Stimulated activated CD4-positive, alpha-beta T cell treated with anti-CD3 and anti-CD28 coated beads, Interleukin-2, amount 100 ng/mL, for 24 hours (primary cell): ENCODE measurements at regions not wholly inside any gene's neighbourhood (a gene's known extent, or its start where the extent isn't known, plus 50 kb on each side); places are given as distances from the start of the nearest gene placed in this dataset.
"Not testable (repeated sequence)": the region's sequence is repeated elsewhere in the genome, so short reads cannot be mapped to it uniquely, and the experiment has no call there.

ENCODE experiments used
- DNase-seq, 2 donors: peaks; one replicate each; pipeline ENCODE4 v3.0.0-alpha.2; 2020

- no peak for DNase-seq
Observed at GRCh38 chr2:216951171-216951570, 91.3 kb upstream of the TNP1 start.

DNA sequence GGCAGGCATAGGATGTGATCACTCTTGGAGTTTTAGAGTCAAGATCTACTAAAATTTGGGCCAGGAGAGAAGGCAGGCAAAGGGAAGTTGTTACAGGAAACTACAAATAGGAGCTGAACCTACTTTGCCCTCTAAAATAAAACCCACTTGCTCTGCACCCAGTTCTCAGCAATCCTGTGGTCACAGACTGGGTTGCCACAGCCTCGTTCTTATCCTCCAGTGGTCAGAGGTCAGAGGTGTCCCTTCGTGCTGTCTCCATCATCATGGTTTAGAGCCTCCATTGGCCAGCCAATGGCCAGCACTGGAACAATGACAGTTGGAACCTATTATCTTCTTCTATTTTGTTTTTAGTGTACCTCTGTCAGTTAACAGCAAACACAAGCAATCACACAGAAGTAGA, 90.7 kb upstream of the TNP1 start:
- DNase-seq, result no peak

- DNase-seq, result no peak
Observed at GRCh38 chr2:216949700-216950413, 90.0 kb upstream of the TNP1 start.

- DNase-seq, result no peak
Observed at GRCh38 chr2:216947055-216947454, 87.2 kb upstream of the TNP1 start.

DNA sequence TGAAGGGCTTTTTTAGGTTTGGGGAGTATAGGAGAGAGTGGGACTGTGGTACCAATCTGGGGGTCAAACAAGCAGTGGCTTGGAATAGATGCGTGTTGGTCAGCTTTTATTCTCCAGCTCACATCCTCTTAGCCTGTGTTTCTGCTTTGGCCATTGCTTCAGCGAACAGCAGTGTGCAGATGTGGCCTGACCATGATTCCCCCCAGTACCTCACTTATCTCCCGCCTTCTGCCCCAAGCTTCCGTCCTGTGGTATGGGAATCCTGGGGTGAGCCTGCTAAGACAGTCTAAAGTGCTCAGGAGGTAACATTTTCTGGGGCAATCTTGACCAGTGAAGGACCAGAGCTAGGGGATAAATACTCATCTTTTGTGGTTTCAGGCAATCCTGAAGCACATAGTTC, 84.9 kb upstream of the TNP1 start:
- DNase-seq, result no peak

GRCh38 chr2:216943109-216943508, 83.2 kb upstream of the TNP1 start:
- DNase-seq, result no peak

- DNase-seq, result no peak
Observed at GRCh38 chr2:216942465-216942864, 82.6 kb upstream of the TNP1 start.

- no peak for DNase-seq
Observed at GRCh38 chr2:216942016-216942415, 82.2 kb upstream of the TNP1 start.

DNA sequence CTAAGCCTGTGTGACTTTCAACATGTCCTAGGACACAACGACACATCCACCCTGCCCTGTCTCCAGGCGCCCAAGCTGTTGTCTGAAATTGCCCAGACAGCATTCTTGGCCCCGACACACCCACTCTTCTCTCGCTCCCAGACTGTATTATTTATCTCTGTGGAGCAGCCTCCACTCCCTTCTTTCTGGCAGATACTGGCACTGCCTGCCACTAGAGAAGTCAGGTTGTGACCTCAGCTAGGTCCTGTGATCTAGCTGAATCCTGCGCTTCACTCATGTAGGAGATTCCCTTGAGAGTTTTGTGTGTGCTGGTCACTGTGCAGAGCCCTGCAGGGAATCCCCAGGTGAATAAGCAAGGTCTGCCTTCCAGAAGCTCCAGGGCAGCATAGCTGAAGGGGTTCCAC, 77.1 kb upstream of the TNP1 start:
- DNase-seq, result no peak

GRCh38 chr2:216934623-216935022, 74.8 kb upstream of the TNP1 start:
- DNase-seq, result no peak

- no peak for DNase-seq
Observed at GRCh38 chr2:216934151-216934550, 74.3 kb upstream of the TNP1 start.

- no peak for DNase-seq
Observed at GRCh38 chr2:216932863-216933548, 73.1 kb upstream of the TNP1 start.

- DNase-seq, result no peak
Observed at GRCh38 chr2:216932113-216932862, 72.4 kb upstream of the TNP1 start.

GRCh38 chr2:216930716-216931115, 70.9 kb upstream of the TNP1 start:
- DNase-seq, result no peak

GRCh38 chr2:216929338-216929737, 69.5 kb upstream of the TNP1 start:
- not testable (repeated sequence) for DNase-seq

- DNase-seq, result no peak
Observed at GRCh38 chr2:216927163-216927562, 67.3 kb upstream of the TNP1 start.

GRCh38 chr2:216925636-216926366, 65.9 kb upstream of the TNP1 start:
- no peak for DNase-seq

DNA sequence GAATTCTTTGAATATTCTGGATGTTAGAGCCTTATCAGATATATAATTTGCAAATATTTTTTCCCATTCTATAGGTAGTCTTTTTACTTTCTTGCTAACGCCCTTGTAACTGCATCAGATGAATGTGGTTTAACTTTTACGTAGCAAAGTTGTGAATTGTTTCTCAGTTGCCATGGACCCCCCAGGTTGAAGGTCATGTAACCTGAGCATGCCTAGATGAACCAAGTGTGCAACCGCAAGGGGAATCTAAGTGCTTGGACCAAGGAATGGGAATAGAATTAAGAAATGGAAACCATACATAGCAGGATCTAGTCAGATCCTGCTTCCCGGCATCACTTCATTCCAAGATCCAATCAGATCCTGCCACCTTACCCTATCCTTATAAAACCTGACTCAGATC, 65.1 kb upstream of the TNP1 start:
- DNase-seq, result no peak

GRCh38 chr2:216923706-216924105, 63.8 kb upstream of the TNP1 start:
- DNase-seq, result no peak

- no peak for DNase-seq
Observed at GRCh38 chr2:216922175-216922780, 62.4 kb upstream of the TNP1 start.

DNA sequence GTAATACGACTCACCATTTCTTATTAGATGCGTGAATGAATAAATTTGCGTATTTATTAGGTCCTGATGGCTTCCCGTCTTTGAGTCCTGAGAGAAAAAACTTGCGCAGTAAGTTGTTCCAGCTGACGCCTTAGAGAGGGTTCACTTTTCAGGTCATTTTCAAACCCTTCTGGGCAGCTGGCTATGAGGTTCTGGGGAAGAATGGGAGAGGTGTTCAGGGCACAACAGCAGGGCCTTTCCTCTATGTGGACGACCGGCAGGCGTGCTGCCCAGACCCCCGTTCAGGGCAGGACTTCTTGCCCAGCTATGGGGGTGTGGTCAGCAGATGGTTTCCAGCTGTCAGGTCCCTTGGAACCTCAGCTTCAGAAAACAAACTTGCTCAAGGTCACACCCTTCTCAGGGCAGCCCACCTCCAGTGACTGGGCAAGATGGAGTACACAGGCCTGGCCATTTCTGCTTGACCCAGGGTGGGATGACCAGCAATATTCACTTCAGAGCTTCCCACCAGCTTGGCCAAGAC, 61.1 kb upstream of the TNP1 start:
- DNase-seq, result no peak

- no peak for DNase-seq
Observed at GRCh38 chr2:216920143-216920876, 60.4 kb upstream of the TNP1 start.
